Common myeloid progenitor, CD34-positive (primary cell): ENCODE measurements at regions not wholly inside any gene's neighbourhood (a gene's known extent, or its start where the extent isn't known, plus 50 kb on each side); places are given as distances from the start of the nearest gene placed in this dataset.

Experiments
- CTCF ChIA-PET: fragments of 350-600 bp; sonication (Branson Sonifier 250); formaldehyde crosslinking; loops from one replicate; lab custom pipeline; 2021; ENCODE audit warnings: antibody characterized with exemption; lab: Charles Lee
- POLR2A ChIA-PET: fragments of 350-600 bp; sonication (Branson Sonifier 250); formaldehyde crosslinking; loops from one replicate; lab custom pipeline; 2021; ENCODE audit warnings: antibody characterized with exemption; lab: Charles Lee
- DNase-seq, 3 donors: peaks; one replicate each; pipeline versions ENCODE4 v3.0.0 to v3.0.0-alpha.2; 2013
- H3K27ac ChIP-seq, 2 experiments: 1 replicate in 1 of 2; 2 replicates in 1 of 2; pipeline ENCODE4 v1.7.0; 2013; ENCODE audit warnings: inconsistent platforms in 2 of 2, low read length in 2 of 2, mild to moderate bottlenecking in 2 of 2, low read depth in 1 of 2, moderate library complexity in 1 of 2; ENCODE audit not compliant: severe bottlenecking in 2 of 2, insufficient read depth in 1 of 2, poor library complexity in 1 of 2
- H3K27me3 ChIP-seq, 5 experiments: replicated peaks in 2 of 5; 1 replicate in 3 of 5; 2 replicates in 2 of 5; pipeline versions ENCODE4 v1.6.1 to v1.7.0; 2013; ENCODE audit warnings: low read length in 4 of 5, mild to moderate bottlenecking in 2 of 5, moderate library complexity in 2 of 5, inconsistent platforms in 1 of 5; ENCODE audit not compliant: insufficient read depth in 5 of 5, control insufficient read depth in 4 of 5
- H3K36me3 ChIP-seq, 4 experiments: 1 replicate in 2 of 4; 2 replicates in 2 of 4; pipeline versions ENCODE4 v1.6.1 to v1.7.0; 2013; ENCODE audit warnings: low read length in 3 of 4, control low read depth in 1 of 4, mild to moderate bottlenecking in 1 of 4; ENCODE audit not compliant: control insufficient read depth in 4 of 4, insufficient read depth in 4 of 4
- H3K4me1 ChIP-seq, 4 experiments: 1 replicate in 3 of 4; 2 replicates in 1 of 4; pipeline versions ENCODE4 v1.6.1 to v1.7.1; 2013; ENCODE audit warnings: low read length in 3 of 4, mild to moderate bottlenecking in 3 of 4, control low read depth in 1 of 4, inconsistent platforms in 1 of 4, moderate library complexity in 1 of 4; ENCODE audit not compliant: control insufficient read depth in 4 of 4, insufficient read depth in 4 of 4; ENCODE audit errors: control extremely low read depth in 1 of 4
- H3K4me3 ChIP-seq, 7 experiments: 1 replicate in 4 of 7; 2 replicates in 3 of 7; pipeline versions ENCODE4 v1.5.1 to v1.7.0; 2013; ENCODE audit warnings: mild to moderate bottlenecking in 7 of 7, low read length in 6 of 7, moderate library complexity in 6 of 7, inconsistent platforms in 2 of 7, low read depth in 2 of 7, control low read depth in 1 of 7; ENCODE audit not compliant: insufficient read depth in 4 of 7, control insufficient read depth in 1 of 7; ENCODE audit errors: extremely low read depth in 1 of 7
- H3K9me3 ChIP-seq, 5 experiments: 1 replicate in 4 of 5; 2 replicates in 1 of 5; pipeline versions ENCODE4 v1.6.1 to v1.7.1; 2013; ENCODE audit warnings: low read length in 4 of 5, mild to moderate bottlenecking in 2 of 5, inconsistent platforms in 1 of 5, low read depth in 1 of 5, moderate library complexity in 1 of 5; ENCODE audit not compliant: control insufficient read depth in 4 of 5, insufficient read depth in 2 of 5; ENCODE audit errors: control extremely low read depth in 1 of 5
- WGBS: methylation state at CpG from one replicate; pipeline ENCODE4 v1.1.5; 2013; ENCODE audit not compliant: insufficient coverage; 5-methylcytosine and 5-hydroxymethylcytosine counted together

DNA sequence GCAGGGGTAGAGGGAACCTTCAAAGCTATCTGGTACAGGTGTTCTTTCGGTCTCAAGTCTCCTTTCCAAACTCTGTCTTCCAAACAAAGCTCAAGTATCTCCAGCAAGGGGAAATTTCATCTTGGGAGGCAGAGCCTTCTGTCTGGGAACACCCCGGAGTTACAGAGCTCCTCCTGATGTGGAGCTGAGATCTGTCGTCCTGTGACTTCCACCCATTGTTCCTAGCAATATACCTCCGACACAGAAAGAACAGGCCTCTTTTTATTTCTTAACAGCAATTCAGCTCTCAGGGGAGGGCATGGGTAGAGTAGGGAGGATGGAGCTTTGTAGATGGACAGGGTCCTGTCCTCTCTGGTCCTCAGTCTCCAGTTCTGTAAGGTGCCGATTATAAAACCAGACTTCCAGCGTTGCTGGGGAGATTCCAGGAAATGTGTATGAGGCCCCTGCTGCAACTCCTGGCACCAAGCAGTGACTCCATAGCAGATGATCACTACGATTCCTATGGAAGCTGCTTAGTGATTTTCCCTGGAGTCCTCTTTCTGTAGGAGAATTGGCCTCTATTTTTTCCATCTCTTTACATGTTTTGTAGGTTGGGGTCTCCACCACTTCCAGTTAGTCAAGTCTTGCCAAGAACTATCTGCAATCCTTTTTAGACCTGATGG is 56.0 kb upstream of the ARGLU1 start:
- Histone ChIP-seq H3K4me3 (no peak overlapping the region), H3K4me1 (peaks cover 0 to 4% (median under 1%) of the 10 kb centered on the region in 4 experiments), H3K9me3 (no peaks in the 10 kb centered on the region), H3K27ac (no peak overlapping the region), H3K36me3 (no peaks in the 10 kb centered on the region), H3K27me3 (peaks cover 0 to 15% (median 2%) of the 10 kb centered on the region in 5 experiments)
- ChIA-PET POLR2A (no interaction called here), CTCF (interaction anchor here (1.1 to 1.5 kb wide), 3 partner anchors 11 to 29 kb away, joined by 3 to 4 read pairs (median 4); no protein-coding TSS in a partner anchor)
- no peak for DNase-seq
- WGBS, result 94% methylated on average over 4 of the region's 7 CpGs

DNA sequence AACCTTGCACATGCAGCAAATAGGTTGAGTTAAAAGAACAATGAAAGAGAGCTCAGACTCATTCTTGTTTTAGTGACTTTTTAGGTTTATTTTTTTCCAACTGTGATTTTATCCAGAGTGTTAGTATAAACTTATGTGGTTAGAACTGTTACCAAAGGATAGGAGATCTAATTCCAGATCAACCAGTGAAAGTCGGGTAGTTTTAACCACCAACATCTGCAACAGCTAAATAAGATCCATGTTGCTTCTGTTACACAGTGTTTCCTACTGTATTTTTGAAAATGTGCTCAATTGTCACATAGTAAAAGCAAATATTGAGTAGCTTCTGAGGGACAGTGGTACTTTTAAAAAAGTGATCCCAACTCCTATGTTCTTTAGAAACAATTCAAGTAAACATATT is 53.9 kb upstream of the ARGLU1 start:
- Histone ChIP-seq H3K27ac (no peak overlapping the region), H3K36me3 (no peaks in the 10 kb centered on the region), H3K4me1 (peaks cover 0 to 4% (median under 1%) of the 10 kb centered on the region in 4 experiments), H3K4me3 (no peak overlapping the region), H3K9me3 (no peaks in the 10 kb centered on the region), H3K27me3 (peaks cover 0 to 15% (median 2%) of the 10 kb centered on the region in 5 experiments)
- DNase-seq, result peak in 1 of 3 donors; percentile 9
- no CpG with 5 or more reads among the region's 1 CpG for WGBS
- CTCF ChIA-PET, result interaction anchor here (1.0 to 3.6 kb wide), 6 partner anchors 8 to 298 kb away, joined by 3 to 11 read pairs (median 4); partner anchors contain the start of gene EFNB2
- POLR2A ChIA-PET, result no interaction called here

DNA sequence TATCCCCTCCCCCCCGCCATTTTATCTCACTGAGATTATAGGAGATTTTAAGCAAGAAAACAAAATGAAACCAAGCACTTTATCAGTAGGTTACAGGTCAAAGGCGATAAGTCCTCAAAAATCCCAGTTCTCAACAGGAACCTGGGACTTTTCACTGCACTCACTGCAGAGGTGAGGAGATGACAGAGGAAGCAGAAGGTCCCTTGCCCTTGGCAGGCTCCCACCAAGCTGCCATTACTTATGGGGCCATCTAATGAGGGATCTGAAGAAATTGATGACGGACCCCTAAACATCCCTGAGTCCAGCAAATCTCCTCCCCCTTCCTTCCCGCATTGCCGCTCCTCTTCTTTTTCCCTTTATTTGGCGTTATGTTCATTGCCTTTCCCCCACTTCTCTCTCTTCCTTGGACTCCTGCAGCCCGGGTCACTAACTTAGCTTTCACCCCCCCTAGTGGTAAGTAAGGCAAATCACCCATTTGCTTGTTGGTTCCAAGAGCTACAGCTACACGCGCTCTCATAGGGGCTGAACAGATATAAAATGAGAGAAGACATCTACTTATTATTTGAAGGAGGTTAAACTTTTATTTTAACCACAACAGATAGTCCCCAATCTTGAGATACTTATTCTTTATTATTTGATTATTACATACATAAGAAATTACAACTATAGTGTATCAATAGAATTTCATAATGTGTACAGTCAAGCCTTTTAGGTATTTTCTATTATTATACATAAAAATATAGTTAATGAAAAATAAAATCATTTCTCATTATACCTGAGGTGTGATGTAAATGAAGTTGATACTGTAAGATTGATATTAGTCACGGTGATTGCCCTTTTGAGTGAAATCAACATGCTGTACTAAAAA is 52.0 kb upstream of the ARGLU1 start:
- peaks cover 0 to 10% (median 2%) of the 10 kb centered on the region in 5 experiments for H3K27me3 ChIP-seq
- POLR2A ChIA-PET, result interaction anchor here (1.1 kb wide), 1 partner anchor 227 kb away, joined by 3 read pairs; no protein-coding TSS in a partner anchor
- CTCF ChIA-PET, result interaction anchor here (0.7 to 3.6 kb wide), 12 partner anchors 9 to 83 kb away, joined by 3 to 11 read pairs (median 4); partner anchors contain the start of gene EFNB2
- H3K4me1 ChIP-seq, result peaks cover 0 to 4% (median under 1%) of the 10 kb centered on the region in 4 experiments
- H3K36me3 ChIP-seq, result no peaks in the 10 kb centered on the region
- H3K27ac ChIP-seq, result no peak overlapping the region
- DNase-seq, result peak; percentile 51 to 74 (median 73)
- H3K4me3 ChIP-seq, result peak overlapping the region in 4 of 7 experiments; percentile 8 to 62 (median 44)
- H3K9me3 ChIP-seq, result no peaks in the 10 kb centered on the region
- WGBS, result 42% methylated on average over 2 of the region's 10 CpGs
